Endometrium (tissue), 2 donors: ENCODE measurements at regions not wholly inside any gene's neighbourhood (a gene's known extent, or its start where the extent isn't known, plus 50 kb on each side); places are given as distances from the start of the nearest gene placed in this dataset.
"Not testable (repeated sequence)": the region's sequence is repeated elsewhere in the genome, so short reads cannot be mapped to it uniquely, and the experiment has no call there.

Source experiments
- FAIRE-seq: peaks from 2 replicates; lab custom pipeline; 2012; peaks lifted over from hg19 to GRCh38; lab: Jason Lieb, UNC
- donor health status: control.
- donor health status: control.

DNA sequence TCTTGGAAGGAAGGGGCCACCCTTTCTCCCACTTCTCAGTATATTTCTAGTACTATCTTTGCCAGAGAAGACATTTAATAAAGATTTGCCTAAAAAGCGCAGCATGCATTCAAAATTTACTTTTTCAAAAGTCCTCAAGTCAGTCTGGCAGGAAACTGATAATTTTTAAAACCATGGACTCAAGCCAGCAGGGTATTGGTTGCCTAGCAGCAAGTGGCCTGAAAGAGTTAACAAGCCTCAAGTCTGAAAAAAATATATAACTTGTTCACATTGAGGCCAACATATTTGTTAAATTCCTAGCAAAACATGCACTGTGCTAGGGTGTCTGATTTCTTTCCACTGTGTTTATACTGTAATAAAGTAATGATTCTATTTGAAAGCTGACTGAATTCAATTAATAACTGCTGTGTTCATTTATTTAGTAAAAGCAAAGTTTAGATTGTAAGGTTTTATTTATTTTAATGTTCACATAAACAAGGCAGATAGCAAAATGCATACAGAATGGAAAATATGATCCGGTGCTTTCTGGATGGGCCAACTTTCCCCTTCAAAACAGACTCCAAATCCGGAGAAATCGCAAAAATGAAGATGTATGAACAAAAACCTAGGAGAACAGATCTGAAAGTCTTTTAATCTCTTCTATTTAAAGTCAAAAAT is 218.5 kb upstream of the FGF13 start:
- no peak for FAIRE-seq

DNA sequence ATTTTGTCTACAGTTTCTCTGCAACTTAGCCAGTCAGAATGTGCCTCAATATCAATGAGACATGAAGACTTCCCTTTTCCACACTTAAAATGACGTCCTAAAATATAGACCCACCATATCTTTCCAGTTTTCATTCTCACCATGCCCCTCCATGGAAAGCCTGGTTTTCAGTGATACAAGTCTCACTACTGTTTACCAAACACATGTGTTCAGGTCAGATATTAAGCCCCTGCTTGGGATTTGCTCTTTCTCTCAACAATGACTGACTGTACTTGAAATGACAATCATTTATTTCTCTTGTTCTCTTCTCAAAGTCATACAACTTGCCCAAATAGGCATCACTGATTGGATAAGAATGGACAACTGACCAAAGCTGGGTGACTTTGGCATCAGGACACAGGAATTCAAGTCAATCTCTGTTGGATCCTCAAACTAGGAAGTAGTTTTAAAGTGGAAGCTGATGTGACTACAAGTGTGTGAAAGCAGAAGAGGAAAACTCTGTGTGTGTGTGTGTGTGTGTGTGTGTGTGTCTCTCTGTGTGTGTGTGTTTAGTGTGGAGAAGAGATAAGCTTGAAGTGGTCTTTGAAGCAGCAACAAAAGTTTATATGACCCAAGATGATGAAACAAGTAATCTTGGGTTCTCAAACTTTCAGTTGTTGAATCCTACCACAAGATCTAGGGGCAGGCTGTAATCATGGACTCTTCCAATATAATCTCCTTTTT is 217.4 kb upstream of the FGF13 start:
- no peak for FAIRE-seq

DNA sequence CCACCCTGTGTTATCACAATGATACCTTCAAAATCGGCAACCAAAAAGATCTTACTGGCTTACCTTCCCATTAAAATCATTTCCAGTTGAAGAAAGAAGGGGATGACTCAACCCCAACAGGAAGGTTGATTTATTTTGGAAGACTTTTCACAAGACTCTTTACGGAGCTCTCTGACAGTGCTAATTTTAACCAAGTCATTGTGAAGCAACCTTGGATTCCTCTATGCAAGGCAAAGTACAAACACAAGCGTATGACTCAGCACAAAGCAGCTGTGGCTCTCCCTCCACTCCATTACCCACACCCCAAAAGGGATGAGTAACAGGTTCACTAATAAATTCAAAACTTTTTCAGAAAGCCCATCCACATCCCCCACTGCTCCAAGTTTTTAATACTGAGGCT is 213.8 kb upstream of the FGF13 start:
- FAIRE-seq = no peak

DNA sequence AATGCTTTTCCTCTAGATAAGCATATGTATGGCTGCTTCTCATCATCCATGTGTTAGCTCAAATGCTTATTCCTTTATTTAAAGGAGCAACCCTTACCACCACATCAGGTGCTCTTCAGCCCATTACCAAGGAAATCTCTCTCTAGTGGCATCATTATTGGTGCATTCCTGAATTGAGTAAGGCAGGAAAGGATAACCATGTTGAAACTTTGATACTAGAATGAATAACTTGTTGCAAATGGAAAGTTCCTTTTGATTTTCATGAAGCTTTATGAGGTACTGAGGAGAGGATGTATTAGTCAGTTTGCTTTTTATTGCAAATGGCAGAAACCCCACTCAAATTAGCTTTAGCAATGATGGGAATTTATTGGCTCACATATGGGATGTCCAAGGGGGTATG is 212.3 kb upstream of the FGF13 start:
- no peak for FAIRE-seq

DNA sequence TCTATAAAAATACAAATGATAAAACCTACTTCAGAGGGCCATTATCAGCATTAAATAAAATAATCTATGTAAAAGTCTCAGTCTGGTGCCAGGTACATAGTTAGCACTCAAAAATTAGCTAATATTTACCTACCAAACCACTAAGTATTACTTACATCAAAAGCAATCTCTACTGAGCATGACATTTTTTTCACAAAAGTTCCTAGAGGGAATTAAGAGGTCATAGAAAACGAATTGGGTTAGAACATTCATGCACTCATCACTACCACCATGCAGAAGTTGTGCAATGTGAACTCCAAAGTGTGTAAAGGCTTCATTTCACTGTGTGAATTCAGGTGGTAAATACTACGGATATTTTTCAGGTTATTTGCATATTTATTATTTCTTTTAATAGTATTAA is 209.5 kb upstream of the FGF13 start:
- no peak for FAIRE-seq

DNA sequence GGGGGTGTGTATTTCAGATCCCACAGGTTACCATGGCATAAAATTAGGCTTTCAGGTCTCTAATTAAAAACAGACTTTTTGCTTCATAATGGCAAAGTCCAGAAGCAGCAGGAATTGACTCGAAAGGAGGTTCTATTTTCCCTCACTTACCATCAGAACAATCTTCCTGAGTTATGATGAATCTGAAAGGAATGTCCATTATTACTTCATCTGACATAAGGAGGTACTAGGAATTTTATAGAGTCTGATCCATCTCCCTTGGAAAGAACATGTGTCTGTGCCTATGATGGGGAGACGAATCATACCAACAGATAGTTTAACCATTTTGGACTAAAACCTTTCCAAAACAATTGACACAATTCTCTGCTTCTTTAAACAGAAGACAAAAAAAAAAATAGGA is 206.3 kb upstream of the FGF13 start:
- FAIRE-seq = no peak

DNA sequence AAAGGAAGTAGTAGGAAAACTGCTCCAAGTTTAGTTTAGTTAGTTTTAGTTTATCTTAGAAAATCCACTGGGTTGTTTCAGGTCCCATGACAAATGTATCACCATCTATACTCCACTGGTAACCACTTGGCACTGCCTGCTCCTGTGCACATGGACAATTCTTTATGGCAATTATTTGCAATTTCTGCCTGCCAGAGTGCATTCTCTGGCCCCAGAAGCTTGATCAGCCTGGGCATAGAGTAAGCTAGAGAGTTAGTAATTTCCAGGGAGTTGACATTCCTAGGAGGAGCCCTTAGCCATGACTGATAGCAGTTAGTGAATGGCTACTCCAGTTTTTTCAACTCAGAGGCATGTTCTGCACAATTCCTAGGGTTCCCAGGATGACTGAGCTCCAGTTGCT is 203.2 kb upstream of the FGF13 start:
- no peak for FAIRE-seq

DNA sequence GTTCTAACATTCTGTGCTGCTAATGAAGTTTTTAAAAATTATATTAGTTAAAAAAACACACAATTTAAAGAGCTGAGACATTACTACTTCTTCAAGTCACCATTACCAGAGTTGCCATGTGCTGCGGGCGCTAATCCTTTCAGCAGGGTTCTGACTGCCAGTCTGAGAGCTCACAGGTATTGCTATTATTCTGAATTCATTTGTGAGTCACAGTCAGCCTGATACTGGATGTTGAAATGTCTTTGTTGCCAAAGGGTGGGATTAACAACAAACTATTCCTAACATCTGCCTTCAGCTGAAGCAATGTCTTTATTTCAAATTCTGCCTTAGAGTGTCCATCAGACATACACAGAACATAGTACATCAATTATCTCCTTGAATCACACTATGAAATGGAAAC is 197.1 kb upstream of the FGF13 start:
- no peak for FAIRE-seq

DNA sequence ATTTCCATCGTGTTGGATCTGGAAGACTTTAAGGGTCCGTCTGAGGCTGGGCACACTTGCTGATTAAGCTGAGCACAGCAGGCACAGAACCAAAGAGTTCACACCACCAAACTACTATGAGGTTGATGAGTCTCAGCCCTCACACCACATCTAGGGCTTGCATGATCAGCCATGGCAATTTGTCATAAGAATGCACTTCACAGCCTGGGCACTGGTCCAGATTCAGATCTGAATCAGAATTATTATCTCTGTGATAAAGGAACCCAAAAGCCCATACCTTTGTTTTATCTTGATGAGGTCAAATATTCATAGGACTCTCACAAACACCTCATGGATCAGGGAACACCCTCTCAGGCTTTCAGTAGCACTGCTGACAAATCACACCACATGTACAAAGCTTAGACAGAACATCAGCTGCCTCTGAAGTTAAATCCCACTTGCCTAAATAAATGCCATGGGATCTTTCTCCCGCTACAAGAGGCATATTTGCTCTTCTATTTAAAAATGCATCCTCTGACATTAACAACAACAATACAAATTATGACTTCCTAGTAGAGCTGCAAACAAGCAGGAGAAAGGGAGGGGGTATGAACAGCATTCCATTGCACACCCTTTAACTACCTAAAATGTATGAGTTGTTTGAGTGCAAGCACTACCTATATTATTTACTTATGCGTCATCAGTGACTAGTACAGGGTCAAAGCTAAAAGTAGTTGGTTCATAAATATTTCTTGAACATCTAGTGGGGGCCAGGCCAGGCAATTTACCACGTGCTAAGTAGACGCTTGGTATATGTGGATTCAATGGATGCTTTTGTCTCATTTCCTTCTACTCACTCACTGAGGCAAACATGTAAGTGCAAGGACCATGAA is 186.3 kb upstream of the FGF13 start:
- no peak for FAIRE-seq

DNA sequence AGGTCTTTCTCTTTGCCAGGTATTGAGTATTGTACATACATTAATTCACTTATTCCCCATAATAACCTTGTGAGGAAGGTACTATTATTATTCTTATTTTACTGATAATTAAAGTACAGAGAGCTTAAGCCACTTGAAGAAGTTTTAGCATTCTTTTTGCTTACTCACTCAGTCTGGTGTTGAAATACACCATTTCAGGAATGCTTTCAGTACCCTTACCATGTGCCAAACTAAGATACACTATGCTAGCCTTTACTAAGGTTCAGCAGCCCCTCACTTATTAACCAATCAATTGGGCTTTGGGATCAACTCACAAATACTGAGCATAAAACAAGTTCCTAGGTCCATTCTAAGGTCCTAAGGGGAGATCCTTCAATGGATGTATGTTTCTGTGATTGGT is 179.0 kb upstream of the FGF13 start:
- no peak for FAIRE-seq

DNA sequence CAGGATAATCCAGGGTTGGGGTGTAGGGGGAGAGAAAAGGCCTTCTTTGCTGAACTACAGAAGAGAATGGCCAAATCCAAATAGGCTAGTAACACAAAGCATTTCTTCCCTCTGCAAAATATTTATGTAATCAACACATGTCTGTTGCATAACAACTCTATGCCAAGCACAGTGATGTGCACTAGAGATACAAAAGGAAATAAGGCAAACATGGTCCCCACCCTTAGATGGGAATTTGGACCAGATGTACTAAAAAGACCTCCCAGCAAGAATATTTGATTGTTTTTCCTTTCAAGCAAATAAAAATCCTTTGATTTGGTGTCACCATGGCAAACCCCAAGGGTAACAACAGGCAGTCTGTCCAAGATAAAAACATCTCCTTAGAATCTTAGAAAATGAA is 177.6 kb upstream of the FGF13 start:
- FAIRE-seq = peak; percentile 87

DNA sequence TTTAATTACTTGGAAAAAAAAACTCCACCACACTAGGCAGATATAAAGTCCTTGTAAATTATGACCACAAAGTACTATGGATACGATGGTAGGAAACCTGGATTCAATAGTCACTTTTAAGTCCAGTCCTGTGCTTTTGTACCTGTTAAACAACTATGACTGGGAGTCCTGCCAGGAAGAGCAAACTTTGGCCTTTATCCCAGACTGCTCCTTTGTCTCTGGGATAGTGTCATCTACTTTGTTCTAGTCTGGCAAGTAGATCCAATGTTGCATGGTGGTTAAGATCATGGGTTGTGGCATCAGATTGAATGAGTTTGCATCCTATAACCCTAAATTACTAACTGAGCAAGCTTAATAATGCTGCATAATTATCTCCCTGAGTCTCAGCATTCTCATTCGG is 175.3 kb upstream of the FGF13 start:
- FAIRE-seq = no peak

DNA sequence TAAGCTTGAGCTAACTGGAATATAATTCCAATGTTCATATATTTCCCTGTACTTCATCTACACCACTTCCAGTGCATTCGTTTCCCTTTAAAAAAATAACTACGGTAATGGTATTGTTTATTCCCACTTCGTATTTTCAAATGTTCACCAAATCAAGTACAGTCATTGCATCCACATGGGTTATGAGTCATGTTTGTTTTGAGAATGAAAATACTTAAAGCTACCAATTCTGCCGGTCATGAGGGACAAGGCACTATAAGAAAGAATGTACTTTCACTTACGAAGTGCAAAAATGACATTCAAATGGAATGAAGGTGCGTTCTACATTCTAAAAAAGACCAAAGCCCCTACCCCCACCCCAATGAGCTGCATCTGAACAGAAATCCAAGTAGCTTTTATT is 174.4 kb upstream of the FGF13 start:
- no peak for FAIRE-seq

DNA sequence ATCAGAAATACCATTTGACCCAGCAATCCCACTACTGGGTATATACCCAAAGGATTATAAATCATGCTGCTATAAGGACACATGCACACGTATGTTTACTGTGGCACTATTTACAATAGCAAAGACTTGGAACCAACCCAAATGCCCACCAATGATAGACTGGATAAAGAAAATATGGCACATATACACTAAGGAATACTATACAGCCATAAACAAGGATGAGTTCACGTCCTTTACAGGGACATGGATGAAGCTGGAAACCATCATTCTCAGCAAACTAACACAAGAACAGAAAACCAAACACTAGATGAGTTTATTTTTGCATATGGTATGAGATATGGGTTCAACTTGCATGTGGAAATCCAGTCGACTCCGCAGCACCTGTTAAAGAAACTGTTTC is 168.8 kb upstream of the FGF13 start:
- FAIRE-seq = not testable (repeated sequence)

DNA sequence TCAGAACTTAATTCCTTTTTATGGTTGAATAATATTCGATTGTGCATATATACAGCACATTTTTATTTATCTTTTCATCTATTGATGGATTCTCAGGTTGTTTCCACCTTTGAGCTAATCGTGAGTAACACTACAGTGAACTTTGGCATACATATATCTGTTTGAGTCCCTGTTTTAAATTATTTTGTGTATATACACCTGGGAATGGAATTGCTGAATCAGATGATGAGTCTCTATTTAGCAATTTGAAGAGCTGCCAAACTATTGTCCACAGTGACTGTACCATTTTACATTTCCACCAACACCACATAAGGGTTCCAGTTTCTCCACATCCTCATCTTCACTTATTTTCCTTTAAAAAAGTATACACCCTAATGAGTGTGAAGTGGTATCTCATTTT is 166.2 kb upstream of the FGF13 start:
- FAIRE-seq = no peak

DNA sequence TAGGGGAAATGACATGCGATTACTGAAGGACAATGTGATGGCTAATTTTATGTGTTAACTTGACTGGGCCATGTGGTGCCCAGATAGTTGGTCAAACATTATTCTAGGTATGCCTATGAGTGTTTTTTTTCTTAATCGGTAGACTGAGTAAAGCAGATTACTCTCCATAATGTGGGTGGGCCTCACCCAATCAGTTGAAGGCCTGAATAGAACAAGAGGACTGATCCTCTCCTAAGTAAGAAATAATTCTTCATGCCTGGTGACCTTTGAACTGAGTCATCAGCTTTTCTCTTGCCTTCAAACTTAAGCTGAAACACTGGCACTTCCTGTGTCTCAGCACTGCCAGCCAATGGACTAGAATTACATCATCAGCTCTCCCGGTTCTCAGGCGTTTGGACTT is 164.0 kb upstream of the FGF13 start:
- no peak for FAIRE-seq

DNA sequence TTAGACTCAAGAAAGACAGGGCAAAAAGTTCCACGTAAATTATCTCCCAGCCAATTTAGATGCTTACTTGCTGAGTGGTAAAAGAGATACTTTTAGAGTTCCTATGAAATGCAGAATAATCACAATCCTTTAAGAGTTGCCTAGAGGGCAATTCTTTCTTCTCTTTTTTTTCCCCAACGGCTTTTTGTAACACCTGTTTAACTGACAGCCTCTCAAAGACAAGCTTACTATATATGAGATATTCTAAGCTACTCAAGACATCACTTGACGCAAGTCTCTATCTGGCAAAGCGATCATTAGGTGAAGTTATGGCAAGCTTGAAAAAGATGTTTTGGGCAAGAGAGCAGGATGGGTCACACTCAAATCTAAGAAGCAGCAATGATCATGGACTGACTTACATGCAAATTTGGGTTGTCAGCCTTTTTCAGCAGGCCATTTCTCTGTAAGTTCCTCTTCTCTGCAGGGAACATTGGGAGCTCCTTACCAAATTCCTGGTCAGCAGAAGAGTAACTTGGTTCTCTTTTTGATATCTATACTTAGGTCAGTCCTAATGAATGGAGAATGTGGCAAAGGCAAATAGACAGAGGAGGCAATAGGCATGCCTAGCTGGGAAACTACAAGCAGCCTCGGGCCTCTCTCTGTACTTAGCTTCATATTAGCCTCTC is 162.9 kb upstream of the FGF13 start:
- no peak for FAIRE-seq

DNA sequence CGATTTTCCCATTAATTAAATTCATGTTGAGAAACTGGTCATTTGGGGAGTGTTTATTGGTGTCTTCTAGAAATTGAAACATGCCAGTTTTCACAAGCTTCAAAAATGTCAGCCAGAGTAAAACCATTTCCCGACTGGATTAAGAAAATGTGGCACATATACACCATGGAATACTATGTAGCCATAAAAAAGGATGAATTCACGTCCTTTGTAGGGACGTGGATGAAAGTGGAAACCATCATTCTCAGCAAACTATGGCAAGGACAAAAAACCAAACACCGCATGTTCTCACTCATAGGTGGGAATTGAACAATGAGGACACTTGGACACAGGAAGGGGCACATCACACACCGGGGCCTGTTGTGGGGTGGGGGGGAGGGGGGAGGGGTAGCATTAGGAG is 162.1 kb upstream of the FGF13 start:
- FAIRE-seq = not testable (repeated sequence)

DNA sequence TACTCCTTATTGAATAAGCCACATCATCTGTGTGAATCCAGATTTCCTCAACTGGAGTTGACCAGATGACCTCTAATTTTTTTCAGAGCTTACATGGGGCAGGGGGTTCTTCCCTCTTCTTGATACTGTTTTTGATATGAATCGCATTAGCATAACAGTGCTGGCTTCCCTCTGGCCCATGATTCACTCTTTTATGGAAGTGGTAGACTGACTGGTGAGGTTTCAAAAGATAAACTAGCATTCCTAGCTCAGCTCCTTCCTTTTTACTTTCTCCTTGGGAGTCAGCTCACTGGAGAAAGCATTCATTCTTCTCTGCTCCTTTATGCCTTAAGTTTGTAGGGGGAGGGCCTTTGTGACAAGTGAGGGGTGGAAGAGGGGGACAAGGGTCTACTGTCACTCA is 161.0 kb upstream of the FGF13 start:
- FAIRE-seq = no peak

DNA sequence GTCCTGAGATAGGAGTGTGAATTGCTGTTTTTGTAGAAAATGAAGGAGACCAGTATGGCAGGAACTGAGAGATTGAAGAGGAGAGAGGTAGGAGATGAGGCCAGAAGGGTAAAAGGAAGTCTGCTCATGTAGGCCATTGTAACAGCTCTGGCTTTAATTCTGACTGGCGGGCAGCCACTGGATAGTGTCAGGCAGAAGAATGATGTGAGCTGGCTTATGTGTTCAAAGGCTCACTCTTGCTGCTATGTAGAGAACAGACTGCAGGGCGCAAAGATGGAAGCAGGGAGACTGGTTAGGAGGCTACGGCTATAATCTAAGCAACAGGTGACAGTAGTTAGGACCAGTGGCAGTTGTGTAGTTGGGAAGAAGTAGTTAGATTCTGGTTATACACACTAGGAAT is 160.2 kb upstream of the FGF13 start:
- no peak for FAIRE-seq

DNA sequence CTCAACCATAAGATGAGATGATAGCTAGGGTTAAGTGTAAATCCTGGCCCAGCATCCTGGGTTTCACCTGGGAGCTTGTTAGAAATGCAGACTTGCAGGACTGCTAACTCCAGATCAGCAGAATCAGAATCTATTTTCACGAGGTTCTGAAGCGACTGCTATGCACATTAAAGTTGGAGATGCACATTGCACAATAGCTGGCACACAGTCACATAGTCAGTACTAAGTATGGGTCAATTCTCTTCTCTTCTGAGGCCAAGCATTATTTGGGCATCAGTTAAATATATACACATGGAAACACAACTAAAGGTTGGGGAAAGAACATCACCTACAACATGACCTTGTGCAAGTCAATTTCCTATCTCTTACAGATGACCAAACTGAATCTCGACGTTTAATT is 155.1 kb upstream of the FGF13 start:
- no peak for FAIRE-seq

DNA sequence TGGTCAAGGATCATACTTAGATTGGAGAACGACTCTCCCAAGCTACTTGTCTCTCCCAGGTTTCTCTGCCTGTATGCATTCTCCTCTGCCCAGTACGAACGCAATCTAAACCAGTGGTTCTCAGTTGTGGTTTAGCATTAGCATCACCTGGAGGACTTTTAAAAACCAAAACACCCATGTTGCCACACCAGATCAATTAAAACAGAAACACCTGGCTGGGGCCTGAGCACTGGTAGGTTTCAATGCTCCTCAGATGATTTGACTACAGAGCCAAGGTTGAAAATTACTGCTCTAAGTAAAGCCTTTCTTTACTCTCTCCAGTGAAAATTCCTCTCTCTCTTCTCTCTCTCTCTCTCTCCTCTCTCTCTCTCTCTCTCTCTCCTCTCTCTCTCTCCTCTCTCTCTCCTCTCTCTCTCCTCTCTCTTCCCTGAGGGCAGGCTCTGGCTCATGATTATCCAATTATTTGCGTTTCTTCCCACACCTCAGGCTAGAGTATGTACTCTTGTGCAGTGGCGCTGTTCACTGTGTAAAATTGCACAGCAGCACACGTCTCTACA is 153.7 kb upstream of the FGF13 start:
- no peak for FAIRE-seq
